DMS79 treated with DMSO at 0.1 percent for 48 hours (cell line): ENCODE measurements at regions not wholly inside any gene's neighbourhood (a gene's known extent, or its start where the extent isn't known, plus 50 kb on each side); places are given as distances from the start of the nearest gene placed in this dataset.
"Not testable (repeated sequence)": the region's sequence is repeated elsewhere in the genome, so short reads cannot be mapped to it uniquely, and the experiment has no call there.

ENCODE experiments used
- DNase-seq: peaks from one replicate; lab custom pipeline; 2025; lab: John Stamatoyannopoulos, UW

GRCh38 chr4:189602827-189603226, 337.8 kb upstream of the FRG1 start:
- DNase-seq = not testable (repeated sequence)

GRCh38 chr4:189610571-189610970, 330.1 kb upstream of the FRG1 start:
- not testable (repeated sequence) for DNase-seq

- DNase-seq = no peak
Measured at GRCh38 chr4:189613207-189613606, 327.5 kb upstream of the FRG1 start.

- DNase-seq = no peak
Measured at GRCh38 chr4:189615217-189615663, 325.4 kb upstream of the FRG1 start.

GRCh38 chr4:189617741-189618140, 322.9 kb upstream of the FRG1 start:
- DNase-seq = not testable (repeated sequence)

GRCh38 chr4:189619441-189620250, 321.0 kb upstream of the FRG1 start:
- not testable (repeated sequence) for DNase-seq

GRCh38 chr4:189622574-189622973, 318.1 kb upstream of the FRG1 start:
- not testable (repeated sequence) for DNase-seq

- not testable (repeated sequence) for DNase-seq
Measured at GRCh38 chr4:189627041-189627440, 313.6 kb upstream of the FRG1 start.

- DNase-seq = not testable (repeated sequence)
Measured at GRCh38 chr4:189629733-189630132, 310.9 kb upstream of the FRG1 start.

GRCh38 chr4:189630913-189631567, 309.6 kb upstream of the FRG1 start:
- not testable (repeated sequence) for DNase-seq

- not testable (repeated sequence) for DNase-seq
Measured at GRCh38 chr4:189631568-189631916, 309.1 kb upstream of the FRG1 start.

GRCh38 chr4:189650436-189650835, 290.2 kb upstream of the FRG1 start:
- DNase-seq = not testable (repeated sequence)

GRCh38 chr4:189653130-189653653, 287.5 kb upstream of the FRG1 start:
- DNase-seq = not testable (repeated sequence)

GRCh38 chr4:189653983-189654382, 286.7 kb upstream of the FRG1 start:
- not testable (repeated sequence) for DNase-seq

GRCh38 chr4:189654396-189654795, 286.3 kb upstream of the FRG1 start:
- not testable (repeated sequence) for DNase-seq

GRCh38 chr4:189655817-189656216, 284.9 kb upstream of the FRG1 start:
- not testable (repeated sequence) for DNase-seq

- DNase-seq = no peak
Measured at GRCh38 chr4:189656641-189657040, 284.0 kb upstream of the FRG1 start.

- DNase-seq = not testable (repeated sequence)
Measured at GRCh38 chr4:189658259-189658658, 282.4 kb upstream of the FRG1 start.

- DNase-seq = not testable (repeated sequence)
Measured at GRCh38 chr4:189658831-189659230, 281.8 kb upstream of the FRG1 start.

GRCh38 chr4:189659287-189659686, 281.4 kb upstream of the FRG1 start:
- no peak for DNase-seq

GRCh38 chr4:189660722-189661360, 279.8 kb upstream of the FRG1 start:
- DNase-seq = no peak

- no peak for DNase-seq
Measured at GRCh38 chr4:189664693-189665250, 275.9 kb upstream of the FRG1 start.
